ENCODE measurements at regions not wholly inside any gene's neighbourhood (a gene's known extent, or its start where the extent isn't known, plus 50 kb on each side); places are given as distances from the start of the nearest gene placed in this dataset.

DNA sequence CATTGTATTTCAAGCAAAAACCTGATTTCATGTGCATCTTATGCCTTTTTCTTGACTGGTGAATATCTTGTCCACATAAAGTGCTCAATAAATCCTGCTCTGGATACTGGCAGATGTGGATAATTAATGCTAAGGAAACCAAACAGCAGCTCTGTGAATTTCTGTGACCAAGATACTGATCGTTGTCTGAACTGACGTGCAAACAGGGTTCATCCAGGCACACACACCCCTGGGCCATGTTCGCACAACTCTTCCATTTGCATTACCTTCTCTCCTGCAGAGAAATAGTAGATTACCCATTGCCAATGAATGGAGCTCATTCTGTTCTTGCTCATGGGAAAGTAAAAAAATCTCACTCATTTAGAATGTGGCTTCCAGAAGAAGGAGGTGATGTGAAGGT is 316.2 kb upstream of the TRIB2 start:
- no peaks in the 10 kb centered on the region for H3K36me3 Mint-ChIP-seq (ENCODE audit: low read depth)
- Histone ChIP-seq H3K4me1 (ENCODE audit: control insufficient read depth, insufficient read depth, low read length) (no peaks in the 10 kb centered on the region), H3K9ac (ENCODE audit: extremely low read depth, low read length, poor library complexity, severe bottlenecking) (no peak overlapping the region), H3K9me3 (ENCODE audit: control insufficient read depth, low read length) (peaks cover 27% of the 10 kb centered on the region), H3K36me3 (ENCODE audit: control insufficient read depth, insufficient read depth, low read length) (no peaks in the 10 kb centered on the region), H3K4me3 (ENCODE audit: low read length) (no peak overlapping the region), H3K27ac (ENCODE audit: low read depth, low read length) (no peak overlapping the region), H3K27me3 (ENCODE audit: control insufficient read depth, insufficient read depth, low read length, poor library complexity, severe bottlenecking) (no peaks in the 10 kb centered on the region)
- no peak for DNase-seq
- WGBS, 2 experiments (ENCODE audit: insufficient coverage in 1 of 2, insufficient read length in 1 of 2), result 91 to 92% methylated on average over 2 to 3 of the region's 3 CpGs
- no peak overlapping the region for H3K4me3 Mint-ChIP-seq
- no peak for TF ChIP-seq CTCF (conservative IDR thresholded peaks at IDR 0.05)
- H3K27ac Mint-ChIP-seq, result no peak overlapping the region
- peaks cover 3% of the 10 kb centered on the region for H3K27me3 Mint-ChIP-seq (ENCODE audit: insufficient read depth)
- H3K4me1 Mint-ChIP-seq, result no peaks in the 10 kb centered on the region
- peaks cover 17% of the 10 kb centered on the region for H3K9me3 Mint-ChIP-seq

DNA sequence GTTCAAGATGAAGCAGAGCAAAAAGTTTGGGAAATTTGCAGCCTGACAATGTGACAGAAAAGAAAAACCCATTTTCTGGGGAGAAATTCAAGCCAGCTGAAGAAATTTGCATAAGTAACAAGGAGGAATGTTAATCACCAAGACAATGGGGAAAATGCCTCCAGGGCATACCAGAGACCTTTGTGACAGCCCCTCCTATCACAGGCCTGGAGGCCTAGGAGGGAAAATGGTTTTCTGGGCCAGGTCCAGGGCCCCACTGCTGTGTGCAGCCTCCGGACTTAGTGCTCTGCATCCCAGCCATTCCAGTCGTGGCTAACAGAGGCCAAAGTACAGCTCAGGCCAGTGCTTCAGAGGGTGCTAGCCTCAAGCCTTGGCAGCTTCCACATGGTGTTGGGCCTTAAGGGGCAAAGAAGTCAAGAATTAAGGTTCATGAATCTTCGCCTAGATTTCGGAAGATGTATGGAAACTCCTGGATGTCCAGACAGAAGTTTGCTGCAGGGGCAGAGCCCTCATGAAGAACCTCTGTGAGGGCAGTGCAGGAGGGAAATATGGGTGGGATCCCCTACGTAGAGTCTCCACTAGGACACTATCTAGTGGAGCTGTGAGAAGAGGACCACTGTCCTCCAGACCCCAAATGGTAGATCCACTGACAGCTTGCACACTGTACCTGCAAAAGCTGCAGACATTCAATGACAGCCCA is 314.1 kb upstream of the TRIB2 start:
- 92 to 95% methylated on average over 3 to 5 of the region's 5 CpGs for WGBS, 2 experiments (ENCODE audit: insufficient coverage in 1 of 2, insufficient read length in 1 of 2)
- no peak overlapping the region for H3K27ac ChIP-seq (ENCODE audit: low read depth, low read length)

GRCh38 chr2:12404497-12404896 is 312.2 kb upstream of the TRIB2 start:
- H3K27ac Mint-ChIP-seq, result no peak overlapping the region
- H3K9me3 ChIP-seq (ENCODE audit: control insufficient read depth, low read length), result peaks cover 27% of the 10 kb centered on the region
- H3K4me3 ChIP-seq (ENCODE audit: low read length), result no peak overlapping the region
- H3K36me3 Mint-ChIP-seq (ENCODE audit: low read depth), result no peaks in the 10 kb centered on the region
- H3K9me3 Mint-ChIP-seq, result peaks cover 17% of the 10 kb centered on the region
- H3K4me1 Mint-ChIP-seq, result no peaks in the 10 kb centered on the region
- H3K4me1 ChIP-seq (ENCODE audit: control insufficient read depth, insufficient read depth, low read length), result no peaks in the 10 kb centered on the region
- peaks cover 19% of the 10 kb centered on the region for H3K27me3 Mint-ChIP-seq (ENCODE audit: insufficient read depth)
- H3K4me3 Mint-ChIP-seq, result no peak overlapping the region
- no peaks in the 10 kb centered on the region for H3K27me3 ChIP-seq (ENCODE audit: control insufficient read depth, insufficient read depth, low read length, poor library complexity, severe bottlenecking)
- DNase-seq, result no peak
- H3K27ac ChIP-seq (ENCODE audit: low read depth, low read length), result no peak overlapping the region
- no peaks in the 10 kb centered on the region for H3K36me3 ChIP-seq (ENCODE audit: control insufficient read depth, insufficient read depth, low read length)
- TF ChIP-seq CTCF (conservative IDR thresholded peaks at IDR 0.05), result no peak
- no peak overlapping the region for H3K9ac ChIP-seq (ENCODE audit: extremely low read depth, low read length, poor library complexity, severe bottlenecking)

More for the DNA sequence above, 314.1 kb upstream of the TRIB2 start:
- no peak for DNase-seq
- Mint-ChIP-seq H3K27ac (no peak overlapping the region), H3K4me3 (no peak overlapping the region), H3K4me1 (no peaks in the 10 kb centered on the region), H3K9me3 (peaks cover 17% of the 10 kb centered on the region), H3K36me3 (ENCODE audit: low read depth) (no peaks in the 10 kb centered on the region), H3K27me3 (ENCODE audit: insufficient read depth) (peaks cover 17% of the 10 kb centered on the region)
- peak overlapping the region; percentile 36 for H3K4me3 ChIP-seq (ENCODE audit: low read length)
- H3K9ac ChIP-seq (ENCODE audit: extremely low read depth, low read length, poor library complexity, severe bottlenecking), result no peak overlapping the region
- no peaks in the 10 kb centered on the region for H3K27me3 ChIP-seq (ENCODE audit: control insufficient read depth, insufficient read depth, low read length, poor library complexity, severe bottlenecking)
- H3K36me3 ChIP-seq (ENCODE audit: control insufficient read depth, insufficient read depth, low read length), result no peaks in the 10 kb centered on the region
- no peaks in the 10 kb centered on the region for H3K4me1 ChIP-seq (ENCODE audit: control insufficient read depth, insufficient read depth, low read length)
- no peak for TF ChIP-seq CTCF (conservative IDR thresholded peaks at IDR 0.05)
- H3K9me3 ChIP-seq (ENCODE audit: control insufficient read depth, low read length), result peaks cover 27% of the 10 kb centered on the region

Measured in endodermal cell (in vitro differentiated cells).